Fibroblast of mammary gland (primary cell): ENCODE measurements at regions not wholly inside any gene's neighbourhood (a gene's known extent, or its start where the extent isn't known, plus 50 kb on each side); places are given as distances from the start of the nearest gene placed in this dataset.
A peak's percentile ranks its signal among the peaks of the same experiment; 100 is the strongest.

ENCODE experiments used
- DNase-seq: peaks from one replicate; pipeline ENCODE4 v3.0.0-alpha.2; 2010; ENCODE audit warnings: low read depth
- H3K4me3 ChIP-seq: 2 replicates; pipeline ENCODE4 v1.5.1; 2011; ENCODE audit warnings: low read depth, mild to moderate bottlenecking, low read length, moderate library complexity; ENCODE audit not compliant: control insufficient read depth
- TF ChIP-seq, protein P1 (sequence below): conservative IDR thresholded peaks from 2 replicates; pipeline ENCODE4 v1.5.1; 2011; ENCODE audit warnings: low read depth, low read length, inconsistent platforms; ENCODE audit not compliant: control insufficient read depth, insufficient read depth

DNA sequence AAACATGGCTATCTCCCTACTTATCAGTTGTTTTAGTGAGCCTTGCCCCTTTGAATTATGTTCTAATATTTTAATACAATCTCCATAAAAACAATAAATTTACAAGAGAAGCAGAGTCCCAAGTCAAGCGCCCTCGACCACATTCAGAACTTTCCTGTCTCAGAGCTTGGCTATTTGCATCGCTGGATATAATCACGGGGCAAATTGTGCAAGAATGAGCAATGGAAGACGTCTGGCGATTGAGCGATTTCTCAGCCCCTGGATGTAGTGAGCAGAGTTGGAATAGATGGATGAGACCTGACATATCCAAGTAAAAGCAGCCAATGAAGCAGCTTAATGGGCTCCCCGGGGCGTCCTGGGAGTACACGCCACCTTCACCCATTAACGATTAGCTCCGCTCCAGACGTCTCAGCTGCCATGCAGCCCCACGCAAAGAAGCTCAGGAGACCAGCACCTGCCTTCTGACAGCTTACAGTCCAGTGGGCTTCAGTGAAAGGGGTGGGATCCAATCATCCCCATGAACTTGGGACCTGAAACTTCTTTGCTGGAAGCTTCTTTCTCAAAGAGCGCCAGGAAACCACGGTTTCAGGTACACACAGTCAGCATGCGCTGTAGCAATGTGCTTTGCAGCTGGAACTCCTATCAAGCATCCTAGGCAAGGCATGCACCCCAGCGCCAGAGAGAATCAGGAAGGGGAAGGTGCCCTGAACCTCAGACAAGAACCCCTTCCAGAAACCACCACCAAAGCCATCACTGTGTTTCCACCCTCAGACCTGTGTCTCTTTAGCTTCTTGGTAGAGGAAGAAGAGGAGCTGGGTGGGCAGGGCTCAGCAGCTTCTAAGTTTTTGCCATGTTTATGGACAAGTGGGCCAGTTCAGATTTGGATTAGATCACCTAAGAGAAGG lies 92.0 kb upstream of the IRX4 start:
- DNase-seq, result peak; percentile 6
- H3K4me3 ChIP-seq, result no peak overlapping the region
- TF ChIP-seq, protein P1, sequence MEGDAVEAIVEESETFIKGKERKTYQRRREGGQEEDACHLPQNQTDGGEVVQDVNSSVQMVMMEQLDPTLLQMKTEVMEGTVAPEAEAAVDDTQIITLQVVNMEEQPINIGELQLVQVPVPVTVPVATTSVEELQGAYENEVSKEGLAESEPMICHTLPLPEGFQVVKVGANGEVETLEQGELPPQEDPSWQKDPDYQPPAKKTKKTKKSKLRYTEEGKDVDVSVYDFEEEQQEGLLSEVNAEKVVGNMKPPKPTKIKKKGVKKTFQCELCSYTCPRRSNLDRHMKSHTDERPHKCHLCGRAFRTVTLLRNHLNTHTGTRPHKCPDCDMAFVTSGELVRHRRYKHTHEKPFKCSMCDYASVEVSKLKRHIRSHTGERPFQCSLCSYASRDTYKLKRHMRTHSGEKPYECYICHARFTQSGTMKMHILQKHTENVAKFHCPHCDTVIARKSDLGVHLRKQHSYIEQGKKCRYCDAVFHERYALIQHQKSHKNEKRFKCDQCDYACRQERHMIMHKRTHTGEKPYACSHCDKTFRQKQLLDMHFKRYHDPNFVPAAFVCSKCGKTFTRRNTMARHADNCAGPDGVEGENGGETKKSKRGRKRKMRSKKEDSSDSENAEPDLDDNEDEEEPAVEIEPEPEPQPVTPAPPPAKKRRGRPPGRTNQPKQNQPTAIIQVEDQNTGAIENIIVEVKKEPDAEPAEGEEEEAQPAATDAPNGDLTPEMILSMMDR, result no peak

DNA sequence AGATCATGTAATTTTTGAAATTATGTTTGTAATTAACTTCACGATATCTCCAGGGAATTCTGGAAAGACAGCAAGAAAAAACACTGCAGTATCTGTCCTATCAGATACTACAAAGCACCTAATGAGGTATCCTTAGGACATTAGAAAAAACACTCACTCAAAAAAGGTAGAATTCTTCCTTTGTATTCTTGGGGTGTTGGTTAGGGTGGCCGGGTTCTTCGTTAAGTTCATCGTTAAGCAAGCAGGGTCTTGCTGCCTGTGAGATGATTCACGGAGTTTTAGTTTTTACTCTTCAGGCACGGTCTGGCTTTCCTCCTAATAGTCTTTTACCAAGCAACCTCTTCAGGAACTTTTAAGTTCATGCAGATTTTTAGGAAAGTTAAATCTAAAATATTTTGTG lies 91.4 kb upstream of the IRX4 start:
- TF ChIP-seq, protein P1, result no peak
- H3K4me3 ChIP-seq, result no peak overlapping the region
- DNase-seq, result no peak

DNA sequence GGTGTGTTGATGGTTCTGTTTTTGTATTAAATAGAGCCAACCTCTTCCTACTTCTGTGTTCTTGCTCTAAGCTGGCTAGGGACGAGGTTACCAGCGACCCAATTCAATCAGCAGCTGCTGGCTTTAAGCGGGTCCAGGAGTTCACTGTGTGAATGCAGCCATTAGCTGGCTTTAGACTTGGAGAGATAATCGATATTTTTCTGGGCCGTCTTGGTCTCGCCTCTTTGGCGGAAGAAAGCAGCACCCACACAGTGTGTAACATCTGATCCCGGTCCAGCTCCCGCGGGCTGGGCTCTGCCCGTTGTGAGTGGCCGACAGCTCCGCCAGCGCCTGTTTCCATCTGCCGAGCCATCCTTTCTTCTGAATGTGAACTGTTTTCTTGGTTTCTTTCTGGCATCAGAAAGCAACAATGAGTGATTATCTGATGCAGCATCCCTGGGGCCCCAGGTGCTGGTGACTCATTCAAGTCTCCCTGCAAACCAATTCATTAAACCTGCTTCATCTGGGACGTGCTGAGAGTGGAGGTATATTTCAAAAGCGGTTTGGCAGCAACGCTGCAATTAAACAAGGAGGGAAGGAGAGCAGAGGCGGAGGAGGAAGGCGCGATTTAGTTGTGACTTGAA lies 90.8 kb upstream of the IRX4 start:
- DNase-seq, result peak; percentile 5
- H3K4me3 ChIP-seq, result no peak overlapping the region
- TF ChIP-seq, protein P1, result no peak

DNA sequence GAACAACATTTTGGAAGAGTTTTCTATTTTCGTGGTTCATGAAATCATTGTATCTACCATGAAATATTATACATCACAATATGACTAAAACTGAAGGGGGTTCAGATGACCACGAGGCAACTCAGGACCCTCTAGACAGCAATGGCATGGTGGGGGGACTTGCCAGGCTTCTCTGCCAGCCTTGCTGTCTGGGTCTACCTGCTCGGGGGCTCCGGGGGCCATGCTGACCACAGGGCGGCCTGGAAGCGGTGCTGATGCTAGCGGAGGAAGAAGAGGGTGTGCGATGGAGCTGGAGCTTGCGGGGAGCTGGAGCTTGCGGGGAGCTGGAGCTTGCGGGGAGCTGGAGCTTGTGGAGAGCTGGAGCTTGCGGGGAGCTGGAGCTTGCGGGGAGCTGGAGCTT lies 89.2 kb upstream of the IRX4 start:
- no peak overlapping the region for H3K4me3 ChIP-seq
- TF ChIP-seq, protein P1, result no peak
- no peak for DNase-seq

DNA sequence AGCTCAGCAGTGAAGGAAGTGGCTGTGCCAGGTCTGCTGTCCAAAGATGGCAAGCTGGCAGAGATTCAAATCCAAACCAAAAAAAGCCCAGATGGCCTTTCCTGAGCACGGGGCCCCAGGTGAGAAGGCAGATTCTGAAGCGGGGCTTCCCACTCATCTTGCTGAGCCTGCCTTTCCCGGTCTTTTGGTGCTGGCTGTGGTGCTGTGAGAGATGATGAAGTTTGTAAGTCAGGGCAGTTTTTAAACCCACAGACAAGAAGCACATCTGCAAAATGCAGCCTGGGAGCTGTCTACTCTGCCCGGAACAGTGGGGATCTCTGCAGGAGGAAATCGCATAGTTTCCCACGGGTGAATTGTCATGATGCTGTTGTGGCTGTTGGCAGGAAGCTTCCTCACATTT lies 85.0 kb upstream of the IRX4 start:
- H3K4me3 ChIP-seq, result no peak overlapping the region
- TF ChIP-seq, protein P1, result no peak
- DNase-seq, result no peak

DNA sequence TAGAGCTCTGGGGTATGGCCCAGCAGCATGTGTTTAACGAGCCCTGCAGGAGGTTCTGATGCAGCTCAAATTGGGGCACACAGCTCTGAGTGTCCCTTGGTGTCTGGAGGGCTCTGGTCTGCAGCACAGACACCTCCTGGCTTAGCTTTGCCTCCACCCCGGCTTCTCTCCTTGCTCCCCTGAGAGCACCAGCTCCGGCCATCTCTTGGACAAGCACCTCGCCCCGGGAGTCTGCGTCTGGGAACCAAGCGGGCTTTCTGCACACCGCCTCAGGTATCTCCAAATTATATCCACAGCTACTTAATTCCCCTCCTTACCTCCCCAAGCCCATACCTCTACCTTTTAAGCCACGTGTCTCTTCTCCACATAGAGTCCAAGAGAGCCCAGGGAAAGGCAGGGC lies 83.7 kb upstream of the IRX4 start:
- TF ChIP-seq, protein P1, result no peak
- H3K4me3 ChIP-seq, result no peak overlapping the region
- no peak for DNase-seq

DNA sequence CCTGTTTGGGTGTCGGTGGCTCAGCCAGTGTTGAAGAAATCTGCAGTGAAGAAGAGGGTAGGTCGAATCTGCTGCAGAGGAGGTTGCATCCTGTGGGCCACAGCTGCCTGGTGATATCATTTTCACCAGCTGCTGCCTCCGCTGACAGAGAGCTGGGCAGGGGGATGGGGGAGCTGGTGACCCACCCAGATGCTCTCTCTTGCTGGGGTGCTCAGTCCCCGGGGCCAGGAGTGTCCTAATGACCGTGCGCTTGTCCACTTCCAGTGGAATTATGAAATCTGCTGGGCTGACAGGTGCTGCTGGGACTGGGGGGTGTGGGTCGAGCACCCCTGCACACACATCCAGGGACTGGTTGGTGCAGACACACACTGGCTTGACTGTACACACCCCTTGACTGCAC lies 83.2 kb upstream of the IRX4 start:
- TF ChIP-seq, protein P1, result no peak
- H3K4me3 ChIP-seq, result no peak overlapping the region
- DNase-seq, result no peak
